H9 (cell line): ENCODE measurements at regions not wholly inside any gene's neighbourhood (a gene's known extent, or its start where the extent isn't known, plus 50 kb on each side); places are given as distances from the start of the nearest gene placed in this dataset.

Experiments
- DNase-seq: peaks from one replicate; pipeline ENCODE4 v3.0.0-alpha.2; 2017
- H2AFZ ChIP-seq: one replicate; pipeline ENCODE4 v1.6.1; 2013; ENCODE audit warnings: mild to moderate bottlenecking, low read length, control low read depth, moderate library complexity
- H2AK5ac ChIP-seq: 2 replicates; pipeline ENCODE4 v1.6.1; 2013; ENCODE audit warnings: low read length, control low read depth, mixed read lengths; ENCODE audit not compliant: insufficient read length
- H2BK120ac ChIP-seq: one replicate; pipeline ENCODE4 v1.6.1; 2013; ENCODE audit warnings: low read depth, mild to moderate bottlenecking, low read length, control low read depth, inconsistent platforms; ENCODE audit not compliant: poor library complexity, severe bottlenecking
- H2BK12ac ChIP-seq: 2 replicates; pipeline ENCODE4 v1.6.1; 2013; ENCODE audit warnings: low read length, control low read depth, mixed read lengths, low read depth; ENCODE audit not compliant: insufficient read length
- H2BK15ac ChIP-seq: 2 replicates; pipeline ENCODE4 v1.6.1; 2013; ENCODE audit warnings: low read depth, low read length, control low read depth
- H2BK20ac ChIP-seq: one replicate; pipeline ENCODE4 v1.6.1; 2013; ENCODE audit warnings: low read depth, mild to moderate bottlenecking, low read length, control low read depth, inconsistent platforms; ENCODE audit not compliant: poor library complexity, severe bottlenecking
- H2BK5ac ChIP-seq: 2 replicates; pipeline ENCODE4 v1.6.1; 2013; ENCODE audit warnings: low read length, control low read depth, mixed read lengths; ENCODE audit not compliant: insufficient read length
- H3K14ac ChIP-seq: 2 replicates; pipeline ENCODE4 v1.6.1; 2013; ENCODE audit warnings: low read length, control low read depth; ENCODE audit not compliant: insufficient read depth
- H3K18ac ChIP-seq: 2 replicates; pipeline ENCODE4 v1.6.1; 2013; ENCODE audit warnings: low read depth, mild to moderate bottlenecking, mixed read lengths, low read length, control low read depth; ENCODE audit not compliant: insufficient read length
- H3K23ac ChIP-seq: 2 replicates; pipeline ENCODE4 v1.6.1; 2013; ENCODE audit warnings: low read length, control low read depth, mixed read lengths, low read depth; ENCODE audit not compliant: insufficient read length
- H3K23me2 ChIP-seq: 2 replicates; pipeline ENCODE4 v1.6.1; 2013; ENCODE audit warnings: low read depth, mild to moderate bottlenecking, mixed read lengths, low read length, control low read depth; ENCODE audit not compliant: insufficient read length, poor library complexity, severe bottlenecking
- H3K27ac ChIP-seq: 2 replicates; pipeline ENCODE4 v1.5.1; 2013; ENCODE audit warnings: low read length, control low read depth, mixed read lengths, low read depth; ENCODE audit not compliant: insufficient read length
- H3K27me3 ChIP-seq: 2 replicates; pipeline ENCODE4 v1.6.1; 2013; ENCODE audit warnings: low read length, control low read depth, inconsistent platforms; ENCODE audit not compliant: insufficient read depth
- H3K4ac ChIP-seq: 2 replicates; pipeline ENCODE4 v1.6.1; 2013; ENCODE audit warnings: low read depth, mild to moderate bottlenecking, control low read depth, inconsistent platforms, low read length, moderate library complexity
- H3K4me1 ChIP-seq: 2 replicates; pipeline ENCODE4 v1.6.1; 2013; ENCODE audit warnings: low read length, control low read depth, inconsistent platforms; ENCODE audit not compliant: insufficient read depth
- H3K4me2 ChIP-seq: 2 replicates; pipeline ENCODE4 v1.6.1; 2013; ENCODE audit warnings: low read length, control low read depth, mixed read lengths; ENCODE audit not compliant: insufficient read length, insufficient read depth
- H3K56ac ChIP-seq: 2 replicates; pipeline ENCODE4 v1.6.1; 2013; ENCODE audit warnings: low read depth, mild to moderate bottlenecking, mixed read lengths, low read length, control low read depth; ENCODE audit not compliant: insufficient read length
- H3K79me1 ChIP-seq: 2 replicates; pipeline ENCODE4 v1.6.1; 2013; ENCODE audit warnings: low read depth, mild to moderate bottlenecking, moderate library complexity, low read length, control low read depth, inconsistent platforms; ENCODE audit not compliant: insufficient read depth, poor library complexity, severe bottlenecking
- H3K79me2 ChIP-seq: 2 replicates; pipeline ENCODE4 v1.6.1; 2013; ENCODE audit warnings: low read length, control low read depth, inconsistent platforms; ENCODE audit not compliant: insufficient read depth
- H3K9ac ChIP-seq: 2 replicates; pipeline ENCODE4 v1.6.1; 2013; ENCODE audit warnings: low read length, control low read depth, mixed read lengths; ENCODE audit not compliant: insufficient read length; ENCODE audit errors: extremely low read depth
- H3K9me3 ChIP-seq: one replicate; pipeline ENCODE4 v1.6.1; 2013; ENCODE audit warnings: low read depth, low read length, inconsistent platforms; ENCODE audit not compliant: control insufficient read depth
- H3T11ph ChIP-seq: one replicate; pipeline ENCODE4 v1.6.1; 2013; ENCODE audit warnings: mild to moderate bottlenecking, low read length, control low read depth, inconsistent platforms
- H4K20me1 ChIP-seq: one replicate; pipeline ENCODE4 v1.6.1; 2013; ENCODE audit not compliant: control insufficient read depth, insufficient read length, insufficient read depth
- H4K5ac ChIP-seq: 2 replicates; pipeline ENCODE4 v1.6.1; 2013; ENCODE audit warnings: low read depth, mild to moderate bottlenecking, mixed read lengths, low read length, control low read depth; ENCODE audit not compliant: insufficient read length
- H4K8ac ChIP-seq: replicated peaks from 2 replicates; pipeline ENCODE4 v1.6.1; 2013; ENCODE audit warnings: low read length, control low read depth, mixed read lengths, low read depth; ENCODE audit not compliant: insufficient read length
- H4K91ac ChIP-seq: 2 replicates; pipeline ENCODE4 v1.6.1; 2013; ENCODE audit warnings: low read depth, mild to moderate bottlenecking, moderate library complexity, mixed read lengths, low read length, control low read depth; ENCODE audit not compliant: insufficient read length
- H3K27ac Mint-ChIP-seq, 3 experiments: 2 replicates in 2 of 3; 3 replicates in 1 of 3; pipeline ENCODE4 v1.8.0; 2020 to 2021; ENCODE audit warnings: mixed read lengths in 3 of 3, mild to moderate bottlenecking in 1 of 3, moderate library complexity in 1 of 3
- H3K27me3 Mint-ChIP-seq: 2 replicates; pipeline ENCODE4 v1.8.0; 2021; ENCODE audit warnings: low read depth, mild to moderate bottlenecking, moderate library complexity, mixed read lengths
- H3K36me3 Mint-ChIP-seq, 3 experiments: 2 replicates in 2 of 3; 3 replicates in 1 of 3; pipeline ENCODE4 v1.8.0; 2020 to 2021; ENCODE audit warnings: low read depth in 3 of 3, mixed read lengths in 3 of 3; ENCODE audit not compliant: insufficient read depth in 1 of 3
- H3K4me1 Mint-ChIP-seq, 2 experiments: 2 replicates each; pipeline ENCODE4 v1.8.0; 2020; ENCODE audit warnings: mixed read lengths in 2 of 2
- H3K4me3 Mint-ChIP-seq, 2 experiments: 2 replicates in 1 of 2; 3 replicates in 1 of 2; pipeline ENCODE4 v1.8.0; 2020 to 2021; ENCODE audit warnings: mild to moderate bottlenecking in 2 of 2, mixed read lengths in 2 of 2, moderate library complexity in 1 of 2
- H3K9me3 Mint-ChIP-seq, 2 experiments: 2 replicates in 1 of 2; 3 replicates in 1 of 2; pipeline ENCODE4 v1.8.0; 2020; ENCODE audit warnings: mild to moderate bottlenecking in 2 of 2, mixed read lengths in 2 of 2, moderate library complexity in 1 of 2
- CTCF ChIP-seq: fragments of 200-600 bp; sonication (generic); conservative IDR thresholded peaks from 3 replicates; pipeline ENCODE4 v1.8.0; 2021; ENCODE audit warnings: antibody characterized with exemption, mild to moderate bottlenecking
- WGBS: extraction: QIAGEN DNeasy Blood & Tissue Kit; methylation state at CpG from one replicate; pipeline ENCODE4 v1.1.7; 2013; ENCODE audit warnings: missing lambda C conversion rate, low lambda C conversion rate, mixed read lengths; ENCODE audit not compliant: insufficient read length; ENCODE audit errors: extremely low coverage; 5-methylcytosine and 5-hydroxymethylcytosine counted together

GRCh38 chr10:10508211-10508610, 509.5 kb upstream of the CELF2 start:
- peaks cover 0 to 3% of the 10 kb centered on the region in 2 experiments; a peak in 1 of 5 replicates for H3K9me3 Mint-ChIP-seq
- no CpG with 5 or more reads among the region's 3 CpGs for WGBS

More at GRCh38 chr10:10508211-10508610, 509.5 kb upstream of the CELF2 start:
- Histone ChIP-seq H2BK20ac (no peak overlapping the region), H2AFZ (no peak overlapping the region), H2BK120ac (no peak overlapping the region), H3K56ac (no peak overlapping the region), H3K23me2 (no peaks in the 10 kb centered on the region), H4K8ac (no peak overlapping the region), H3K23ac (no peak overlapping the region), H2BK15ac (no peak overlapping the region), H3K4me2 (no peak overlapping the region), H4K20me1 (no peaks in the 10 kb centered on the region), H3K18ac (no peak overlapping the region), H3K27me3 (no peaks in the 10 kb centered on the region), H4K5ac (no peak overlapping the region), H3K79me1 (no peaks in the 10 kb centered on the region), H2BK12ac (no peak overlapping the region), H3K9ac (no peak overlapping the region), H3K79me2 (no peaks in the 10 kb centered on the region), H3K14ac (no peak overlapping the region), H3K9me3 (no peaks in the 10 kb centered on the region), H3K4me1 (no peaks in the 10 kb centered on the region), H3K27ac (no peak overlapping the region), H2AK5ac (no peak overlapping the region), H3T11ph (no peak overlapping the region), H4K91ac (no peak overlapping the region), H2BK5ac (no peak overlapping the region), H3K4ac (no peak overlapping the region)
- DNase-seq: no peak
- no peaks in the 10 kb centered on the region; a peak in 1 of 7 replicates for H3K36me3 Mint-ChIP-seq
- no peaks in the 10 kb centered on the region for H3K4me1 Mint-ChIP-seq
- no peak overlapping the region for H3K4me3 Mint-ChIP-seq
- no peak overlapping the region for H3K27ac Mint-ChIP-seq
- H3K27me3 Mint-ChIP-seq: no peaks in the 10 kb centered on the region
- no peak for TF ChIP-seq CTCF
